Loucy (cell line): ENCODE measurements at regions not wholly inside any gene's neighbourhood (a gene's known extent, or its start where the extent isn't known, plus 50 kb on each side); places are given as distances from the start of the nearest gene placed in this dataset.

Experiments used
- EZH2phosphoT487 ChIP-seq: fragments of 200-600 bp; IDR thresholded peaks from 2 replicates; pipeline ENCODE4 v1.6.1; 2018; ENCODE audit warnings: antibody characterized with exemption, mild to moderate bottlenecking, moderate library complexity, borderline replicate concordance
- TF ChIP-seq, protein P1 (sequence below): fragments of 200-600 bp; sonication (generic); conservative IDR thresholded peaks from 2 replicates; pipeline ENCODE4 v1.5.1; 2014; ENCODE audit warnings: mild to moderate bottlenecking, antibody characterized with exemption, low read length

DNA sequence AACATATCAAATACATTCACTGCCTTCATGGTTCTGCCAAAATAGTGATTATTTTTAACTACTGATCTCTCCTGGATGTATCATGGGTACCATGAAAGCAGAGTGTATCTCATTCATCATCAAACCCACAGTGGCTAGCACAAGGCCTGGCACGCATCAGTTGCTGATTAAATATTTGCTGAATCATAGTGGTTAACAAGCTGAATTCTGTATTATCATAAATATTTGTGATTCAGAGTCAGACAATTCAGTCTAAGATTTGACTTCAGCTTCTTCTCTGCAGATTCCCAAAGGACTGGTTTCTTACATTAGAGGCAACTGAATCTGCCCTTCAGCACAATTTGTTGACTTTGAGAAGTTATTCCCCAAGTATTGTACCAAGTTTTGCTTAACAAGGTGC is 715.8 kb upstream of the LRRC4C start:
- TF ChIP-seq, protein P1, sequence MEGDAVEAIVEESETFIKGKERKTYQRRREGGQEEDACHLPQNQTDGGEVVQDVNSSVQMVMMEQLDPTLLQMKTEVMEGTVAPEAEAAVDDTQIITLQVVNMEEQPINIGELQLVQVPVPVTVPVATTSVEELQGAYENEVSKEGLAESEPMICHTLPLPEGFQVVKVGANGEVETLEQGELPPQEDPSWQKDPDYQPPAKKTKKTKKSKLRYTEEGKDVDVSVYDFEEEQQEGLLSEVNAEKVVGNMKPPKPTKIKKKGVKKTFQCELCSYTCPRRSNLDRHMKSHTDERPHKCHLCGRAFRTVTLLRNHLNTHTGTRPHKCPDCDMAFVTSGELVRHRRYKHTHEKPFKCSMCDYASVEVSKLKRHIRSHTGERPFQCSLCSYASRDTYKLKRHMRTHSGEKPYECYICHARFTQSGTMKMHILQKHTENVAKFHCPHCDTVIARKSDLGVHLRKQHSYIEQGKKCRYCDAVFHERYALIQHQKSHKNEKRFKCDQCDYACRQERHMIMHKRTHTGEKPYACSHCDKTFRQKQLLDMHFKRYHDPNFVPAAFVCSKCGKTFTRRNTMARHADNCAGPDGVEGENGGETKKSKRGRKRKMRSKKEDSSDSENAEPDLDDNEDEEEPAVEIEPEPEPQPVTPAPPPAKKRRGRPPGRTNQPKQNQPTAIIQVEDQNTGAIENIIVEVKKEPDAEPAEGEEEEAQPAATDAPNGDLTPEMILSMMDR = no peak
- TF ChIP-seq EZH2phosphoT487 = no peak
